Stimulated activated CD8-positive, alpha-beta memory T cell treated with anti-CD3 and anti-CD28 coated beads, Interleukin-7, amount 100 ng/mL, for 24 hours (primary cell): ENCODE measurements at regions not wholly inside any gene's neighbourhood (a gene's known extent, or its start where the extent isn't known, plus 50 kb on each side); places are given as distances from the start of the nearest gene placed in this dataset.

ENCODE experiments used
- DNase-seq: peaks from one replicate; pipeline ENCODE4 v3.0.0-alpha.2; 2020; ENCODE audit warnings: low read depth

- no peak for DNase-seq
These were observed 971.9 kb downstream of the BRD1 start for GRCh38 chr22:48855593-48856307.

- DNase-seq, result no peak
These were observed 972.7 kb downstream of the BRD1 start for GRCh38 chr22:48855013-48855412.

- DNase-seq, result no peak
These were observed 973.9 kb downstream of the BRD1 start for GRCh38 chr22:48853627-48854240.

DNA sequence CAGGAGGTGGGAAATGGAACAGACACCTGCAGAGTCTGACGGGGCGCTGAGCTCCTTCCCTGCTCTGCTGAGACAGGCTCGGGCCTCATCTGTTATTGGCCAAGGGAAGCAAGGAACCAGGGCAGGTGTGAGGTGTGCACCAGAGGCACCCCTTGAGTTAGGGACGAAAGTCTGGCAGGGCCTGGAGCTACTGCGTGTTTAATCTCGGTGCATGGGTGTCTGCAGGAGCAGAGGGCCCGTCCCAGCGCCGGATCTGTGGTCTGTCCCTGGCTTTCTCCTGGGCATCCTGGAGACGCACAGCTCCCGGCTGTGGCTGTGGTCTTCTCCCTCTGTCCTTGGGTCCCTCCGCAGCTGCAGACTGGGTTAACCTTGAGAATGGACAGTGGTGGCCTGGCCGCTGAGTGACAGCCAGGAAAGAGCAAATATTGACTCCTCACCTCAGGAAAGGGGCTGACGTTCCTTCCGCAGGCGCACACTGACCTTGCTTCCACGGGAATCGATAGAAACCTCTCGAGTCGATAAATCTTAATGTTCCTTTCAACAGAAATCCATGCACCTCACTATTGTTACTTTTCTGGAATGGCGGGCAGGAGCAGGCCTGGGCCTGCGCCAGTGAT, 975.6 kb downstream of the BRD1 start:
- no peak for DNase-seq

DNA sequence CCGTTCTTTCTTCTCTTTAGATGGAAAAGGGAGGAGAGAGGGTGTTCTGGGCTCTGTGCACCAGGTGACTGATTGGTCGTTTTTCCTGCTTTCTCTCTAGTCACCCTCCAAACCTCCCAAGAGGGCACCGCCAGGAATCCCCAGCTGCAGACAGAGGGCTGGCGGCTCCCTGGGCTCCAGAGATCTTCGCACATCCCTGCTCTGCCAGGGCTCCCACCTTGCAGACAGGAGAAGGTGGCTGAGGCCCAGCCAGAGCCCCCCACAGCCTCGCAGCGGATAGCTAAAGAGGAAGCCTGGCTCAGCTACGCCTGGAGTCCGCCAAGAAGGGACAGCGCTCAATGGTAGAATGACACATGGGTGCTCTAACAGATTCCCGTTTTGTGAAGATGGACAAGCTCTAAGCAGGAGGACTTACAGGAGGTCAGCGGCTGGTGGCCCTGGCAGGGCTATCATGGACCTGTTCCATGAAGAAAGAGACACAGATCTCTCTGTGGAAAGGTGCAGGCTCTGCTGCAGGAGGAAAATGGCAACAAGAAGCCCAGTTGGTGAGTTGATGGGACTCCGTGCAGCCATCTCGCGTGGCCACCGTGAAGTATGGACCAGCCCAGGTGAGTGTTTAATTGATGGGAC, 976.9 kb downstream of the BRD1 start:
- no peak for DNase-seq

DNA sequence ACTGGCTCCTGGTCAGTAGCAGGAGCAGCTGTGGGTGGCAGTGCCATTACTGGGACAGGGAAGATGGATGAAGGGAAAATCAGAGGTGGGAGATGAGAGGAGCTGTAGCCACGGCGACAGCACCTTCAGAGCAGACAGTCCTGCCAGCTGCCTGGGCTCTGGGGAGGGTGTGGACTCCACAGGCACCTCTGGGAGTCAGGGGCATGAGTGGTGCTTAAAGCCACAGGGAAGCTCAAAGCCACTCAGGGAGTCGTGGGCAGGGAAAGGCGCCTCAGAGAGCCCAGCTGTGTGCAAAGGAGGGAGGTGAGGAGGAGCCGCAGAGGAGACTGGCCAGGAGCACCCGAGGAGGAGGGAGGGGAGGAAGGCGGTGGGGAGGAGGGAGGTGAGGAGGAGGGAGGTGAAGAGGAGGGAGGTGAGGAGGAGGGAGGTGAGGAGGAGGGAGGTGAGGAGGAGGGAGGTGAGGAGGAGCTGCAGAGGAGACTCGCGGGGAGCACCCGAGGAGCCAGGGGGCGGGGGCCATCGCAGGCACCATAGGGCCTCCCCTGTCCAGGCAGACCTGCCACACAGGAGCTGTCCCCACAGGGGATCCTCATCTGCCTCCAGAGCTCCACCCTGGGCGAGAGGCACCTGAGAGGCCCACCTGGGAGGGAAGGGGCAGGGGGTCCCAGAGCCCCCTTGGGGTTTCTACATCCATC, 977.6 kb downstream of the BRD1 start:
- DNase-seq, result no peak

GRCh38 chr22:48849219-48849912, 978.3 kb downstream of the BRD1 start:
- no peak for DNase-seq

DNA sequence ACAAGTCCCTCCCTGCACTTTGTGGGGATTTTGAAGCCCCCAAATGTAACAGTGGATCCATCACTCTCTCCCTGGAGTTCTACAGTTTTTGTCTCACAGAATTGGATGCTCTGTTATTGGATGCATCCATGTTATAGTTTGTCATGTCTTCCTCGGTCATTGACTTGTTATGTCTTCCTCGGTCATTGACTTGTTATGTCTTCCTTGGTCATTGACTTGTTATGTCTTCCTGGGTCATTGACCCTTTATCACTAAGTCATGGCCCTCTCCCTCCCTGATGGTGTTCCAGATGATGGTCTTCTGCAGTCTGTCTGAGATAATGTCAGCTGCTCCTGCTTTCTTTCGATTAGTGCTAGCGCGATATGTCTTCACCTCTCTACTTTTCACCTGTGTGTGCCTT, 981.5 kb downstream of the BRD1 start:
- DNase-seq, result no peak

GRCh38 chr22:48845356-48845936, 982.2 kb downstream of the BRD1 start:
- DNase-seq, result no peak

- DNase-seq, result no peak
These were observed 983.5 kb downstream of the BRD1 start for GRCh38 chr22:48844056-48844675.

GRCh38 chr22:48843640-48844039, 984.0 kb downstream of the BRD1 start:
- DNase-seq, result no peak

DNA sequence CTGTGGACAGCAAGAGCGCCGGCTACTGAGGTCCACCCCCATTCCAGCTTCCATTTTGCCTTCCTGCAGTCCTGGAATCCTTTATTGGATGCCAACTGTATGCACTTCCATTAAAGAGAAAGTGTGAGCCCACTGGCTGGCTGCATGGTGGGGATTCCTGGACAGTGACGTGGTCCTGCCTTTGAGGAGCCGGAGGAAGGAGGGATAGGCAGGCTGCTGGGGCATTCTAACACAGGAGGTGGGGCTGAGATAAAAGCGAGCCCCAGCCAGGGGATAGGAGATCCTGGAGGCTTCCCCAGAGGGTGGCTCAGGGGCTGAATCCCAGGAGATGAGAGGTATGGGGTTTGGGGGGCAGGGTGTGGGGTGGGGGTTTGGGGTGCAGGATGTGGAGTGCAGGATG, 984.7 kb downstream of the BRD1 start:
- no peak for DNase-seq

DNA sequence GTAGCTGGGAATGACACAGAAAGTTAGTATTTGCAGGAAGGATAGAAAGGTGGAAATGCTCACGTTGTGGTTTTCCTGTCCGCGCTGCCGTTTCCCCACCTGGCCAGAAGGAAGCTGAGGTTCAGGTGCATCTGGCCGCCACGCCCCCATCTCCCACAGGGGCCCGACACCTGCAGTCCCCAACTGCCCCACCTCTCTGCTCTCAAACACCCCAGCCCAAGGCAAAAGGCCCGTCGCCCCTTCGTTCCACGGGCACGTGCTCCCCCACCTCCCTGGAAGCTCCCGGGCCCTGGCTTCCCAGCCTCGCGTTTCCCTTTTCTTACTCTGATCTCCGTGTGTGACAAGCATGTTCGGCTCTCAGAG, 985.1 kb downstream of the BRD1 start:
- DNase-seq, result no peak

DNA sequence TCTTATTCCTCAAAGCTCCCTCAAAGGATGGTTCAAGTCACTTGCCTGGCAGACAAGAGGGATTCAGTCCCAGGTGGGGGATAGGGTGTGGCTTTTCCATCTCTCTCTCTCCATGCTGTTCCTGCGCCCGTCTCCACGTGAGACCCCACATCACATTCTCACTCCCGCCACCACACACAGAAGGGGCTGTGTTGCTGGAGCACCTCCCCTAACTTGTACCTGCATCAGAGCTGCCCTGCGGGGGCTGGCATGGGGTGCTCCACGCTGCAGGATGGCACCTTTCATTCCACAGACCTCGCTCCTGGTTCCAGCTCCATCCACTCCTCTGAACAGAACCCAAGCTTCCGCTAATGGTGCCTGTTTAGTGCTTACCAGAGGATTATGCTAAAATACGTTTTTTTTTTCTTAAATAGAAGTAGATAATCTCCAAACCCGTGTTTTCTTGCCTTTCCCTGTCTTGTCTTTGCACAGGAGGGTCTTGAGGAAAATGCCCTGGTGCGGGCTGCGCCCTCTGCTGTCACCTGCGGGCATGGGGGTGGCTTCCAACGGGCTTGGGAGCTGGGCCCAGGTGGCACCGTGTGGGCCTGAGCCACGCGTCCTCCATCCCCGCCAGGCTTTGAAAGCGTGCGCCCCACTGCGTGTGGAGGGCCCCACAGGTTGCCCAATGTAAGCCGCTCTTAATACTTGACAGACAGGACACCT, 985.6 kb downstream of the BRD1 start:
- no peak for DNase-seq

DNA sequence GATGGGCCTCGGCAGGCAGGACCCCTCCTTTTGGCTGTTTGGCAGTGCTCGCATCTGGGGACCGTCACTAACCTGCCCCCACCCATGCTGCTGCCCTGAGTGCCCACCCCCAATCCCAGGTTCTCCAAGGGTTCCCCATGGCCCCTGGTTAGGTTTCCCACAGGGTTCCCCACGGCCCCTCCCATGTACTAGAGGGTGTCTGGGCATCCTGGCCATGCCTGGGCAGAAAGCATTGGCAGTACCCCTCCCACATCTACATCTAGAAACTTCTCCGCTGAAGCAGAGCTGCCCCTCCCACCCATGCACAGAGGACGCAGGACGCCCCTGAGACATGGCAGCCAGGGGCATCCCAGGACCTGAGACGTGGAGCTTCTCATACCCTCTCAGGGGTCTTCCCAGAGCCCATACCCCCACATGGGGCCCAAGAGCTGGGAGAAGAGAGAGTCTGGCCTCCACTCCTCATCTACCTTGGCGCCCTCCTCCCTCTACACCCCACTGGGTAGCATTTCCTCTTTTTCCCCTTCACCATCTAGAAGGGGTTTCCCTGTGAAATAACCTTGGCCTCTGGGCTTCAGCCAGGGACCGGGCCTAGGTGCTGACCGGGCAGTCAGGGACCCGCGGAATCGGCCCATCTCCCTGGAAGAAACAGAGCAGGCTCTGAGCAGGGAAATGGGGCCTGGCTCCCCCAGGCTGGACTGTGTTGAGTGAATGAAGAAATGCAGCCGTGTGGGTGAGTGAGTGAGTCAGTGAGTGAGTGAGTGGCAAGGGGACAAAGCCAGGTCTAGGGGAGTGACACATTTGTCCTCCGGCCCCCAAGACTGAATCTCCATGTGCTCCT, 987.3 kb downstream of the BRD1 start:
- DNase-seq, result no peak

DNA sequence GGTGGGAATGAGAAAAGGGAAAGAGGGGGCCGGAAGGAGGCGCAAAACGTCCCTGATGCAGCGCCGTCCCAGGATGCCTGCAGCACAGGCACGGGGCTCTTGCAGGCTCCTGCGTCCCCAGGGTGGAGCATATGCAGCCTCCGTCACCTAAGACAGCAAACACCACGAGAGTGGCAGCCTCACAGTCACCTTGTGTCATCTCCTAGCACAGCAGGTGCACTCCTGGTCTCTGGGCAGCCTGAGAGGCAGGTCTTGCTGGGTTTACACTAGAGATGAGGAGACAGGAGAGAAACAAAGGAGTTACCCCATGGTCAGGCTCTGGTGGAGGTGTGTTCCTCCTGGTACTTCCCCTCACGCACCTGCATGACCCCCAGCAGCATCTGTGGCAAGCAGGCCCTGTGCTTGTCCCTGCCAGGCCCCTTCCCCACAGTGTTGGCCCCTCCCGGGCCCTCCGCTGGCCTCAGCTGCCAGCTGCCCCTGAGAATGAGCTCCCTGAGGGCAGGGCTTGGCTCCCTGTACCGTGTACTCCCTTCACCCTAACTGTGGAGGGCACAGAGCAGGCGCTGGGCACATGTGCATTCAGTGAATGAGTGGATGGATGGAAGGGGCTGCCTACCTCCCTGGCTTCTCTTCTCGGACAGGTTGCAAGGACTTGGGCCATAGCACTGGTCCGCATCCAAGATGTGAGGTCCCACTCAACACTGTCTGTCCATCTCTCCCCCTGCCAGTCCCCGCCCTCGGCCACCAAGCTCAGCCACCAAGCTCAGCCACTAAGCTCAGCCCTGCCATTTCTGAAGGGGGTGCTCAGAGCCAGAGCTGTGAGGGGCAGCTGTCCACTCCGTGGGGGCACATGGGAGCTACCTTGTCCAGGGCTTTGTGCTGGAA, 988.6 kb downstream of the BRD1 start:
- DNase-seq, result no peak

DNA sequence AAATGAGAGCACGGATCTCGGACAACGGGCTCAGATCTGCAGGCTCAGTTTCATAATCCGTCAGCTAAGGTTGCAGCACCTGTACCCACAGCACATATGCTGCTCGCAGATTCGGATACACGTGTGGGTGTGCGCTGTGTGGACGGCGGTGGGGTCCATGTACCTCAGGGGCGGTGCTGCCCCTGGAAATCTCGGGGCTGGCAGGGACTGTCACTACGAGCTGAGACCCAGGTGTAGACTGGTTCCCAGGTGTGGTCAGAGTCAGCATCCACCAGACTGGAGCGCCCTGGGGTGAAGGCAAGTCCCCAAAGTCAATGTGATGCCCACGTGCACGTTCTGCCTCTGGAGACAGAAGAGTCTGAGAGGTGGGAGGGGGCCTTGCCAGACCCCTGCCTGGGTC, 989.3 kb downstream of the BRD1 start:
- DNase-seq, result no peak

DNA sequence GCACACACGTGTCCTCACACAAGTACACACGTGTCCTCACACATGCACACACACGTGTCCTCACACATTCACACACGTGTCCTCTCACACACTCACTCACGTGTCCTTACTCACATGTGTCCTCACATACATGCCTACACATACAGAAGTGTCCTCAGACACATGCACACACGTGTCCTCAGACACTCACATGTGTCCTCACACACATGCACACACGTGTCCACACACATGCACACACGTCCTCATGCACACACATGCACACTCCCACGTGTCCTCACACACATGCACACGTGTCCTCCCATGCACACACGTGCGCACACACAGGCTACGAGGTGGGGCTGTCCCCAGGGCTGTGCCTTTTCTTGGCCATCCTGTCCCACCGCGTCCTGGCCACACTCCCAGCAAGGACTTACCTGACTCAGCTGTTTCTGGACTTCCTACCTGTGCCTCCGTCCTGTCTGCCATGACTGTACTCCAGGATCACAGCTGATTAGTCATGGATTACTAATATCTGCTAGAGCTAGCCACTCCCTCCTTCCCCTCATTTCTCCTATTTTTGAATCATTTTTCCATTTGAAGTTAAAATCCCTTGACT, 990.2 kb downstream of the BRD1 start:
- no peak for DNase-seq
